ENCODE measurements at regions not wholly inside any gene's neighbourhood (a gene's known extent, or its start where the extent isn't known, plus 50 kb on each side); places are given as distances from the start of the nearest gene placed in this dataset.

DNA sequence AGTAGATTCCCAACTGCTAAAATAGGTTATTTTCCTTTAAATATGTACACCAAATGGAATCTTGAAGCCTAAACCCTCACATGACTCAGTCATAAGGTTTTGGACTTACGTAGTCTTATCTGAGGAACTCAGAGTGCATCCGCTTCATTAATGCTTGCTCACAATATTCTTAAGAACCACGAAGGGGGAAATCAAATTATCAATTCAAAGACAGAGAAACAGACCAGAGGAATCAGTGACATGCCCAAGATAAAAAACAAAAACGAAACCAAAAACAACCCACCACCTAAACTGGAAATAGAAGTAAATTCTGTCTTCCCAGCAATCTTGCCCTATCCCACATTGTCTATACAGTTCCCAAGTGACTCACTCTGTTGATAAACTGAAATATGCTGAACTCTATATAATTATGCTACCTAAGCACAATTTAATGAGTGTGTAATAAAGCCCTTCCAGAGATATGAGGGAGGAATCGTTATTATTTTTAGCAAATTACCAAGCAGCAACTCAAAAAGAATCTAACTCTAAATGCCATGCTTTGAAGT is 135.4 kb upstream of the CBLB start:
- no peak for TF ChIP-seq POLR2AphosphoS5 (IDR thresholded peaks at IDR 0.05; ENCODE audit: low read depth, low read length)
- no peak for TF ChIP-seq TAF1 (IDR thresholded peaks at IDR 0.05; ENCODE audit: low read depth, low read length)
- TF ChIP-seq POLR2A (IDR thresholded peaks at IDR 0.05; ENCODE audit: low read depth, low read length), result no peak
- no peak for TF ChIP-seq SPI1 (IDR thresholded peaks at IDR 0.05; ENCODE audit: low read depth, low read length)
- TF ChIP-seq POU2F2 (IDR thresholded peaks at IDR 0.05; ENCODE audit: low read depth, low read length), result no peak
- TF ChIP-seq PAX5 (IDR thresholded peaks at IDR 0.05; ENCODE audit: insufficient read depth, low read length, severe bottlenecking), result no peak

Data from GM12891 (cell line).